ENCODE measurements at regions not wholly inside any gene's neighbourhood (a gene's known extent, or its start where the extent isn't known, plus 50 kb on each side); places are given as distances from the start of the nearest gene placed in this dataset.
"Not testable (repeated sequence)": the region's sequence is repeated elsewhere in the genome, so short reads cannot be mapped to it uniquely, and the experiment has no call there.

- H3K36me3 ChIP-seq, result no peaks in the 10 kb centered on the region
- no peak for DNase-seq (ENCODE audit: low spot score)
- H3K4me3 ChIP-seq, result no peak overlapping the region
- no peaks in the 10 kb centered on the region for H3K9me3 ChIP-seq
- no peak overlapping the region for H3K27ac ChIP-seq
- H3K4me1 ChIP-seq, result no peaks in the 10 kb centered on the region
- no peaks in the 10 kb centered on the region for H3K27me3 ChIP-seq
- TF ChIP-seq, protein P1, sequence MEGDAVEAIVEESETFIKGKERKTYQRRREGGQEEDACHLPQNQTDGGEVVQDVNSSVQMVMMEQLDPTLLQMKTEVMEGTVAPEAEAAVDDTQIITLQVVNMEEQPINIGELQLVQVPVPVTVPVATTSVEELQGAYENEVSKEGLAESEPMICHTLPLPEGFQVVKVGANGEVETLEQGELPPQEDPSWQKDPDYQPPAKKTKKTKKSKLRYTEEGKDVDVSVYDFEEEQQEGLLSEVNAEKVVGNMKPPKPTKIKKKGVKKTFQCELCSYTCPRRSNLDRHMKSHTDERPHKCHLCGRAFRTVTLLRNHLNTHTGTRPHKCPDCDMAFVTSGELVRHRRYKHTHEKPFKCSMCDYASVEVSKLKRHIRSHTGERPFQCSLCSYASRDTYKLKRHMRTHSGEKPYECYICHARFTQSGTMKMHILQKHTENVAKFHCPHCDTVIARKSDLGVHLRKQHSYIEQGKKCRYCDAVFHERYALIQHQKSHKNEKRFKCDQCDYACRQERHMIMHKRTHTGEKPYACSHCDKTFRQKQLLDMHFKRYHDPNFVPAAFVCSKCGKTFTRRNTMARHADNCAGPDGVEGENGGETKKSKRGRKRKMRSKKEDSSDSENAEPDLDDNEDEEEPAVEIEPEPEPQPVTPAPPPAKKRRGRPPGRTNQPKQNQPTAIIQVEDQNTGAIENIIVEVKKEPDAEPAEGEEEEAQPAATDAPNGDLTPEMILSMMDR (IDR thresholded peaks at IDR 0.05), result no peak
Observed at GRCh38 chr4:72942565-72942964, 127.0 kb downstream of the COX18 start.

DNA sequence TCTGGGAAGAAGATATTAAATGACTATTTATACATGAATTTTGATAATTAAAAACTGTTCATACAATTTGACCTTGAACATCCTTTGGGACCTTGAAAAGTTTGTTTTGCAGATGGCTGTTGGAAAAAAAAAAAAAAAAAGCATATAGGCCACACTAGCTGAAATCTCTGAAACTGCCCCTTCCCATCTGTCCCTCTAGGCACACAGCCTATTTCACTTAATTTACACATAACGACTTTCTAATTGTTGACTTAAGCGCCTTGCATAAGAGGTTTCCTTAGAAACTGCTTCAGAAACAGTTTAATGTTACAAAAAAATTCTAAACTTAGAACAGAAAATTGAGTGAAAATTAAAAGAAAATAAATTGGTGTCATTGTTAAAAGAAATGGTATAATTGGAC is 131.0 kb downstream of the COX18 start:
- TF ChIP-seq, protein P1 (IDR thresholded peaks at IDR 0.05), result no peak
- DNase-seq (ENCODE audit: low spot score), result no peak
- H3K27me3 ChIP-seq, result no peaks in the 10 kb centered on the region
- no peaks in the 10 kb centered on the region for H3K36me3 ChIP-seq
- no peak overlapping the region for H3K4me3 ChIP-seq
- no peaks in the 10 kb centered on the region for H3K4me1 ChIP-seq
- no peak overlapping the region for H3K27ac ChIP-seq
- no peaks in the 10 kb centered on the region for H3K9me3 ChIP-seq

GRCh38 chr4:72935462-72935861 is 134.1 kb downstream of the COX18 start:
- no peak overlapping the region for H3K27ac ChIP-seq
- H3K4me1 ChIP-seq, result no peaks in the 10 kb centered on the region
- DNase-seq (ENCODE audit: low spot score), result no peak
- TF ChIP-seq, protein P1 (IDR thresholded peaks at IDR 0.05), result no peak
- no peaks in the 10 kb centered on the region for H3K9me3 ChIP-seq
- no peak overlapping the region for H3K4me3 ChIP-seq
- no peaks in the 10 kb centered on the region for H3K27me3 ChIP-seq
- H3K36me3 ChIP-seq, result no peaks in the 10 kb centered on the region

GRCh38 chr4:72933029-72933428 is 136.5 kb downstream of the COX18 start:
- Histone ChIP-seq H3K27me3 (no peaks in the 10 kb centered on the region), H3K9me3 (no peaks in the 10 kb centered on the region), H3K4me3 (no peak overlapping the region), H3K36me3 (no peaks in the 10 kb centered on the region), H3K27ac (no peak overlapping the region), H3K4me1 (no peaks in the 10 kb centered on the region)
- TF ChIP-seq, protein P1 (IDR thresholded peaks at IDR 0.05), result no peak
- no peak for DNase-seq (ENCODE audit: low spot score)

DNA sequence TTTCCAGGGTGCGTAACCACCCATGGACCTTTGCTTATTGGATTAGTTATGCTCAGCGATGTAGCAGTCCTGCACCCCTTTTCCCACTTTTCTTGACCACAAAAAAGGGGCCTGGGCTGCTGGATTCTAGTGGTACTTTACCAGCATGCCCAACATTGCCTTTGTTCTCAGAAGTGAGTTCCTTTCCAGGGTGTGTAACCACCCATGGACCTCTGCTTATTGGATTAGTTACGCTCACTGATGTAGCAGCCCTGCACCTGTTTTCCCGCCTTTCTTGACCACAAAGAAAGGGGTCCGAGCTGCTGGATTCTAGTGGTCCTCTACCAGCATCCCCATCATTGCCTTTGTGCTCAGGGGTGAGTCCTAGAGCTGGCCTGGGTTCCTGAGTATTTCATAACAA is 138.2 kb downstream of the COX18 start:
- Histone ChIP-seq H3K4me1 (no peaks in the 10 kb centered on the region), H3K27me3 (no peaks in the 10 kb centered on the region), H3K27ac (no peak overlapping the region), H3K9me3 (no peaks in the 10 kb centered on the region), H3K4me3 (no peak overlapping the region), H3K36me3 (no peaks in the 10 kb centered on the region)
- no peak for DNase-seq (ENCODE audit: low spot score)
- TF ChIP-seq, protein P1 (IDR thresholded peaks at IDR 0.05), result no peak

GRCh38 chr4:72929596-72930274 is 139.8 kb downstream of the COX18 start:
- DNase-seq (ENCODE audit: low spot score); H3K27me3 ChIP-seq; H3K27ac ChIP-seq; H3K4me1 ChIP-seq; H3K4me3 ChIP-seq; H3K36me3 ChIP-seq; H3K9me3 ChIP-seq: not testable (repeated sequence)

Measured in right atrium auricular region (tissue), 2 donors.